ENCODE measurements at regions not wholly inside any gene's neighbourhood (a gene's known extent, or its start where the extent isn't known, plus 50 kb on each side); places are given as distances from the start of the nearest gene placed in this dataset.

DNA sequence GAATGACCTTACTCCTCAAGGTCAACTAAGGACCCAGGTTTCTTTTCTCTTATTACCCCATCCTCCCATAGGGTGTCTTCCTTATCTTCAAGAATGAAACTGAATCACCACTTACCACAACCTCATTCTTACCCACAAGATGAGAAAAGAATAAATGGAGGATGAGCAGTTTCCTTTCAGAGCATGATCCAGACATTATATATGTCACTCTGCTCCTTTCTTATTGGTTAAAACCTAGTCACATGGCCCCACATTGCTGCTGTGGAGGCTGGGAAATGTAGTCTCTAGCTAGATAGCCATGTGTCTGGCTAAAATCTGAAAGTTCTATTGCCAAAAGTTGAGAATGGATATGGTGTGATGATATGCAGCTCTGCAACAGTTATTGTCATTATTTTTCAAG, 62.4 kb upstream of the RAI2 start:
- no peak for TF ChIP-seq POLR2A (IDR thresholded peaks at IDR 0.05)
- TF ChIP-seq, protein P1, sequence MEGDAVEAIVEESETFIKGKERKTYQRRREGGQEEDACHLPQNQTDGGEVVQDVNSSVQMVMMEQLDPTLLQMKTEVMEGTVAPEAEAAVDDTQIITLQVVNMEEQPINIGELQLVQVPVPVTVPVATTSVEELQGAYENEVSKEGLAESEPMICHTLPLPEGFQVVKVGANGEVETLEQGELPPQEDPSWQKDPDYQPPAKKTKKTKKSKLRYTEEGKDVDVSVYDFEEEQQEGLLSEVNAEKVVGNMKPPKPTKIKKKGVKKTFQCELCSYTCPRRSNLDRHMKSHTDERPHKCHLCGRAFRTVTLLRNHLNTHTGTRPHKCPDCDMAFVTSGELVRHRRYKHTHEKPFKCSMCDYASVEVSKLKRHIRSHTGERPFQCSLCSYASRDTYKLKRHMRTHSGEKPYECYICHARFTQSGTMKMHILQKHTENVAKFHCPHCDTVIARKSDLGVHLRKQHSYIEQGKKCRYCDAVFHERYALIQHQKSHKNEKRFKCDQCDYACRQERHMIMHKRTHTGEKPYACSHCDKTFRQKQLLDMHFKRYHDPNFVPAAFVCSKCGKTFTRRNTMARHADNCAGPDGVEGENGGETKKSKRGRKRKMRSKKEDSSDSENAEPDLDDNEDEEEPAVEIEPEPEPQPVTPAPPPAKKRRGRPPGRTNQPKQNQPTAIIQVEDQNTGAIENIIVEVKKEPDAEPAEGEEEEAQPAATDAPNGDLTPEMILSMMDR (IDR thresholded peaks at IDR 0.05): no peak
- no peak for TF ChIP-seq POLR2AphosphoS5 (IDR thresholded peaks at IDR 0.05)
